ENCODE measurements at regions not wholly inside any gene's neighbourhood (a gene's known extent, or its start where the extent isn't known, plus 50 kb on each side); places are given as distances from the start of the nearest gene placed in this dataset.

GRCh38 chr1:76759171-76759860 is 108.0 kb upstream of the ST6GALNAC5 start:
- TF ChIP-seq CTCF (IDR thresholded peaks at IDR 0.05), result no peak
- no peak for TF ChIP-seq POLR2A (IDR thresholded peaks at IDR 0.05)
- no peak for TF ChIP-seq EP300 (IDR thresholded peaks at IDR 0.05)
